Osteoblast (primary cell): ENCODE measurements at regions not wholly inside any gene's neighbourhood (a gene's known extent, or its start where the extent isn't known, plus 50 kb on each side); places are given as distances from the start of the nearest gene placed in this dataset.

Experiments used
- DNase-seq: peaks from one replicate; pipeline ENCODE4 v3.0.0; 2011; ENCODE audit warnings: low spot score, mixed read lengths; ENCODE audit not compliant: insufficient read length; ENCODE audit errors: missing footprints
- H2AFZ ChIP-seq: 2 replicates; pipeline ENCODE4 v1.6.0; 2011; ENCODE audit warnings: mild to moderate bottlenecking, low read length
- H3K27ac ChIP-seq: 2 replicates; pipeline ENCODE4 v1.5.1; 2011; ENCODE audit warnings: mild to moderate bottlenecking, low read depth, low read length, moderate library complexity
- H3K27me3 ChIP-seq: 2 replicates; pipeline ENCODE4 v1.6.0; 2012; ENCODE audit warnings: mild to moderate bottlenecking, control low read depth, inconsistent platforms, low read length, moderate library complexity; ENCODE audit not compliant: insufficient read depth
- H3K36me3 ChIP-seq: 2 replicates; pipeline ENCODE4 v1.5.1; 2011; ENCODE audit warnings: mild to moderate bottlenecking, low read length, control low read depth, moderate library complexity; ENCODE audit not compliant: insufficient read depth
- H3K4me1 ChIP-seq: 2 replicates; pipeline ENCODE4 v1.5.1; 2011; ENCODE audit warnings: mild to moderate bottlenecking, low read length, control low read depth, moderate library complexity; ENCODE audit not compliant: insufficient read depth
- H3K4me2 ChIP-seq: 2 replicates; pipeline ENCODE4 v1.6.0; 2011; ENCODE audit warnings: mild to moderate bottlenecking, low read length; ENCODE audit not compliant: insufficient read depth
- H3K4me3 ChIP-seq: fragments of 200-600 bp; sonication (generic); 3 replicates; pipeline ENCODE4 v1.5.1; 2012; ENCODE audit warnings: mild to moderate bottlenecking, low read length, inconsistent platforms; ENCODE audit not compliant: insufficient read depth
- H3K79me2 ChIP-seq: 2 replicates; pipeline ENCODE4 v1.6.0; 2012; ENCODE audit warnings: mild to moderate bottlenecking, low read length, control low read depth, inconsistent platforms; ENCODE audit not compliant: insufficient read depth
- H3K9me3 ChIP-seq: 2 replicates; pipeline ENCODE4 v1.5.1; 2011; ENCODE audit warnings: low read depth, low read length, control low read depth
- H4K20me1 ChIP-seq: 2 replicates; pipeline ENCODE4 v1.6.0; 2012; ENCODE audit warnings: mild to moderate bottlenecking, low read length, control low read depth; ENCODE audit not compliant: insufficient read depth
- CTCF ChIP-seq: IDR thresholded peaks from 2 replicates; pipeline ENCODE4 v1.5.1; 2011; ENCODE audit warnings: mild to moderate bottlenecking, low read depth, low read length, moderate library complexity; ENCODE audit errors: extremely low read depth

- no peak for TF ChIP-seq CTCF
- no peak overlapping the region for H2AFZ ChIP-seq
- no peak overlapping the region for H3K27ac ChIP-seq
Observed at GRCh38 chr6:78551361-78551760, 316.0 kb upstream of the IRAK1BP1 start.

GRCh38 chr6:78552435-78552834 is 314.9 kb upstream of the IRAK1BP1 start:
- TF ChIP-seq CTCF, result no peak
- no peak overlapping the region for H2AFZ ChIP-seq
- H3K27ac ChIP-seq, result no peak overlapping the region
- no peaks in the 10 kb centered on the region for H4K20me1 ChIP-seq
- no peaks in the 10 kb centered on the region for H3K79me2 ChIP-seq
- H3K4me1 ChIP-seq, result no peaks in the 10 kb centered on the region
- H3K4me2 ChIP-seq, result no peak overlapping the region
- peaks cover 2% of the 10 kb centered on the region for H3K9me3 ChIP-seq
- H3K36me3 ChIP-seq, result no peaks in the 10 kb centered on the region
- no peak for DNase-seq
- H3K27me3 ChIP-seq, result no peaks in the 10 kb centered on the region
- no peak overlapping the region for H3K4me3 ChIP-seq

More at GRCh38 chr6:78551361-78551760, 316.0 kb upstream of the IRAK1BP1 start:
- no peaks in the 10 kb centered on the region for H3K4me1 ChIP-seq
- no peak overlapping the region for H3K4me2 ChIP-seq
- no peak overlapping the region for H3K4me3 ChIP-seq
- DNase-seq, result no peak
- H3K9me3 ChIP-seq, result peaks cover 2% of the 10 kb centered on the region
- no peaks in the 10 kb centered on the region for H3K36me3 ChIP-seq
- no peaks in the 10 kb centered on the region for H3K27me3 ChIP-seq
- no peaks in the 10 kb centered on the region for H3K79me2 ChIP-seq
- no peaks in the 10 kb centered on the region for H4K20me1 ChIP-seq

GRCh38 chr6:78554341-78554740 is 313.0 kb upstream of the IRAK1BP1 start:
- H3K36me3 ChIP-seq, result no peaks in the 10 kb centered on the region
- H4K20me1 ChIP-seq, result no peaks in the 10 kb centered on the region
- no peak overlapping the region for H3K4me3 ChIP-seq
- H2AFZ ChIP-seq, result no peak overlapping the region
- no peak overlapping the region for H3K27ac ChIP-seq
- H3K27me3 ChIP-seq, result no peaks in the 10 kb centered on the region
- H3K4me1 ChIP-seq, result no peaks in the 10 kb centered on the region
- H3K9me3 ChIP-seq, result peaks cover 2% of the 10 kb centered on the region
- H3K4me2 ChIP-seq, result no peak overlapping the region
- no peak for TF ChIP-seq CTCF
- DNase-seq, result no peak
- no peaks in the 10 kb centered on the region for H3K79me2 ChIP-seq

- H3K27ac ChIP-seq, result no peak overlapping the region
- H3K4me2 ChIP-seq, result no peak overlapping the region
- no peak overlapping the region for H2AFZ ChIP-seq
- no peak overlapping the region for H3K4me3 ChIP-seq
- no peaks in the 10 kb centered on the region for H3K27me3 ChIP-seq
- H4K20me1 ChIP-seq, result no peaks in the 10 kb centered on the region
- no peak for DNase-seq
- H3K36me3 ChIP-seq, result no peaks in the 10 kb centered on the region
- no peaks in the 10 kb centered on the region for H3K79me2 ChIP-seq
- no peaks in the 10 kb centered on the region for H3K4me1 ChIP-seq
- no peak for TF ChIP-seq CTCF
- H3K9me3 ChIP-seq, result peaks cover 2% of the 10 kb centered on the region
Observed at GRCh38 chr6:78559056-78559455, 308.3 kb upstream of the IRAK1BP1 start.
